ENCODE measurements at regions not wholly inside any gene's neighbourhood (a gene's known extent, or its start where the extent isn't known, plus 50 kb on each side); places are given as distances from the start of the nearest gene placed in this dataset.
"Not testable (repeated sequence)": the region's sequence is repeated elsewhere in the genome, so short reads cannot be mapped to it uniquely, and the experiment has no call there.

- Histone ChIP-seq H3K4me3 (ENCODE audit: low read length) (no peak overlapping the region), H3K4me2 (ENCODE audit: low read length) (no peak overlapping the region), H3K27ac (ENCODE audit: low read length) (no peak overlapping the region), H3K36me3 (replicated peaks; ENCODE audit: low read depth, low read length) (no peaks in the 10 kb centered on the region), H3K4me1 (ENCODE audit: low read length) (peaks cover 4% of the 10 kb centered on the region; the same call in 1 of the 2 replicates), H4K20me1 (ENCODE audit: insufficient read depth, low read length) (no peaks in the 10 kb centered on the region), H2AFZ (ENCODE audit: low read depth, low read length) (no peak overlapping the region), H3K27me3 (ENCODE audit: low read depth, low read length) (no peaks in the 10 kb centered on the region), H3K9ac (ENCODE audit: low read length) (no peak overlapping the region), H3K79me2 (ENCODE audit: low read length) (no peaks in the 10 kb centered on the region), H3K9me3 (ENCODE audit: insufficient read depth, low read length) (no peaks in the 10 kb centered on the region)
- no peak for TF ChIP-seq EZH2phosphoT487 (IDR thresholded peaks at IDR 0.05; ENCODE audit: low read depth)
These were observed 577.3 kb downstream of the VGLL3 start for GRCh38 chr3:86413645-86414044.

DNA sequence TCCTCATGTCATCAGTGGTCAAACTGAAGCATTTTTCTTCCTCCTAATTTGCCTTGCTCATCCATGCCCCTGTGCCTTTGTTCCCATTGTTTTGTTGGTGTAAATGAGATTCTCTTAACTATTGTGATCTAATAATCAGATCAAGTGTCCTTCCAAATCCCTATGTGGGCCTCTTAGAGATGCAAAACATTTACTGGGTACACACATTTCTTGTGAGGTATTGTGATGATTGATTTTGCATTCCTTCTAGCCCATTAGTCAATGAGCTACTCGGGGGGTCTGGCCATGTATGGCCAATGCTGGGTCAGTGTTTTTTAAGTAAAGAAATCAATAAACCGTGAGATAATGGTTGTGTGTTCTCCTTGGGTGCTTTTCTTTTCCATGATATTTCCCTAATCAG is 580.4 kb downstream of the VGLL3 start:
- H3K9me3 ChIP-seq (ENCODE audit: insufficient read depth, low read length): no peaks in the 10 kb centered on the region
- H3K36me3 ChIP-seq (replicated peaks; ENCODE audit: low read depth, low read length): no peaks in the 10 kb centered on the region
- H3K4me3 ChIP-seq (ENCODE audit: low read length): no peak overlapping the region
- no peaks in the 10 kb centered on the region for H4K20me1 ChIP-seq (ENCODE audit: insufficient read depth, low read length)
- H3K79me2 ChIP-seq (ENCODE audit: low read length): no peaks in the 10 kb centered on the region
- TF ChIP-seq EZH2phosphoT487 (IDR thresholded peaks at IDR 0.05; ENCODE audit: low read depth) (no peak), CTCF (IDR thresholded peaks at IDR 0.05; ENCODE audit: low read depth, low read length) (no peak)
- no peak overlapping the region for H3K9ac ChIP-seq (ENCODE audit: low read length)
- H3K4me2 ChIP-seq (ENCODE audit: low read length): no peak overlapping the region
- no peak overlapping the region for H3K27ac ChIP-seq (ENCODE audit: low read length)
- no peak overlapping the region for H2AFZ ChIP-seq (ENCODE audit: low read depth, low read length)
- no peaks in the 10 kb centered on the region for H3K27me3 ChIP-seq (ENCODE audit: low read depth, low read length)
- H3K4me1 ChIP-seq (ENCODE audit: low read length): no peaks in the 10 kb centered on the region

DNA sequence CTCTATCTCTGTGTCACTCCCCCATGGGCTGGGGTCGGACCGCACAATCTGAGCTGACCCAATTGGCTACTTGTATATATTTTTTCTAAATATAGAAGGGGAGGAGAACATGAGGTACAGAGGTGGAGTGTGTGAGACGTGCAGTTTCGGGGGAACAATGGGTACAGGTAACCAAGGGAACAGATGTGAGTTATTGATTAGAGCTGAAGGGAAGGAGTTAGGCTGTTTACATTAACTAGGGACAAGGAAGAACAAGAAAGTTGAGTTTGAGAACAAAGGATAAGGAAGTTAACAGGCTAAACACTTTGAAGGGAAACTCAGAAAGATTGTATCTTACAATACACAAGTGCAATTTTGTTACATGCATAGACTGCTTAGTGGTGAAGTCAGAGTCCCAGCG is 601.2 kb downstream of the VGLL3 start:
- not testable (repeated sequence) for H2AFZ ChIP-seq (ENCODE audit: low read depth, low read length); H3K9me3 ChIP-seq (ENCODE audit: insufficient read depth, low read length); H3K36me3 ChIP-seq (replicated peaks; ENCODE audit: low read depth, low read length); H3K4me2 ChIP-seq (ENCODE audit: low read length); H3K27ac ChIP-seq (ENCODE audit: low read length); H3K79me2 ChIP-seq (ENCODE audit: low read length); H3K27me3 ChIP-seq (ENCODE audit: low read depth, low read length); H3K4me3 ChIP-seq (ENCODE audit: low read length); H3K4me1 ChIP-seq (ENCODE audit: low read length); H3K9ac ChIP-seq (ENCODE audit: low read length); H4K20me1 ChIP-seq (ENCODE audit: insufficient read depth, low read length)

- Histone ChIP-seq H3K4me3 (ENCODE audit: low read length) (no peak overlapping the region), H3K9me3 (ENCODE audit: insufficient read depth, low read length) (no peaks in the 10 kb centered on the region), H4K20me1 (ENCODE audit: insufficient read depth, low read length) (no peaks in the 10 kb centered on the region), H2AFZ (ENCODE audit: low read depth, low read length) (0 out of 2 replicates have a peak overlapping the region, but pooled peaks have one; percentile 20), H3K4me2 (ENCODE audit: low read length) (0 out of 2 replicates have a peak overlapping the region, but pooled peaks have one; percentile 4), H3K27me3 (ENCODE audit: low read depth, low read length) (no peaks in the 10 kb centered on the region), H3K9ac (ENCODE audit: low read length) (no peak overlapping the region), H3K27ac (ENCODE audit: low read length) (no peak overlapping the region), H3K4me1 (ENCODE audit: low read length) (no peaks in the 10 kb centered on the region), H3K36me3 (replicated peaks; ENCODE audit: low read depth, low read length) (no peaks in the 10 kb centered on the region), H3K79me2 (ENCODE audit: low read length) (no peaks in the 10 kb centered on the region)
- peak; percentile 40 for TF ChIP-seq CTCF (IDR thresholded peaks at IDR 0.05; ENCODE audit: low read depth, low read length)
- TF ChIP-seq EZH2phosphoT487 (IDR thresholded peaks at IDR 0.05; ENCODE audit: low read depth): no peak
These were observed 602.1 kb downstream of the VGLL3 start for GRCh38 chr3:86388820-86389219.

GRCh38 chr3:86382556-86382955 is 608.4 kb downstream of the VGLL3 start:
- Histone ChIP-seq H3K9ac (ENCODE audit: low read length) (no peak overlapping the region), H3K79me2 (ENCODE audit: low read length) (no peaks in the 10 kb centered on the region), H4K20me1 (ENCODE audit: insufficient read depth, low read length) (no peaks in the 10 kb centered on the region), H2AFZ (ENCODE audit: low read depth, low read length) (no peak overlapping the region), H3K27me3 (ENCODE audit: low read depth, low read length) (no peaks in the 10 kb centered on the region), H3K4me1 (ENCODE audit: low read length) (no peaks in the 10 kb centered on the region), H3K9me3 (ENCODE audit: insufficient read depth, low read length) (no peaks in the 10 kb centered on the region), H3K4me2 (ENCODE audit: low read length) (no peak overlapping the region), H3K36me3 (replicated peaks; ENCODE audit: low read depth, low read length) (no peaks in the 10 kb centered on the region), H3K27ac (ENCODE audit: low read length) (no peak overlapping the region), H3K4me3 (ENCODE audit: low read length) (no peak overlapping the region)
- TF ChIP-seq CTCF (IDR thresholded peaks at IDR 0.05; ENCODE audit: low read depth, low read length) (no peak), EZH2phosphoT487 (IDR thresholded peaks at IDR 0.05; ENCODE audit: low read depth) (no peak)
